Keratinocyte (primary cell): ENCODE measurements at regions not wholly inside any gene's neighbourhood (a gene's known extent, or its start where the extent isn't known, plus 50 kb on each side); places are given as distances from the start of the nearest gene placed in this dataset.

Experiments used
- DNase-seq: peaks from one replicate; pipeline ENCODE4 v3.0.0-alpha.2; 2011; ENCODE audit warnings: low read depth, missing footprints, low spot score
- FAIRE-seq: peaks from 2 replicates; lab custom pipeline; 2011; peaks lifted over from hg19 to GRCh38; lab: Jason Lieb, UNC
- H2AFZ ChIP-seq: 2 replicates; pipeline ENCODE4 v1.6.0; 2012; ENCODE audit warnings: low read length, control low read depth, inconsistent platforms; ENCODE audit not compliant: control insufficient read depth
- H3K27ac ChIP-seq: 2 replicates; pipeline ENCODE4 v1.5.1; 2011; ENCODE audit warnings: low read length; ENCODE audit not compliant: control insufficient read depth, insufficient read depth
- H3K27me3 ChIP-seq: 3 replicates; pipeline ENCODE4 v1.6.0; 2011; ENCODE audit warnings: low read length; ENCODE audit not compliant: control insufficient read depth, insufficient read depth; ENCODE audit errors: extremely low read depth
- H3K36me3 ChIP-seq, 2 experiments: 2 replicates in 1 of 2; 3 replicates in 1 of 2; pipeline ENCODE4 v1.5.1; 2011; ENCODE audit warnings: low read length in 2 of 2, mild to moderate bottlenecking in 1 of 2; ENCODE audit not compliant: control insufficient read depth in 2 of 2, insufficient read depth in 2 of 2; ENCODE audit errors: extremely low read depth in 1 of 2
- H3K4me1 ChIP-seq: 3 replicates; pipeline ENCODE4 v1.5.1; 2011; ENCODE audit warnings: low read length; ENCODE audit not compliant: control insufficient read depth, insufficient read depth; ENCODE audit errors: extremely low read depth
- H3K4me2 ChIP-seq: 3 replicates; pipeline ENCODE4 v1.6.0; 2011; ENCODE audit warnings: low read depth, low read length; ENCODE audit not compliant: control insufficient read depth, insufficient read depth; ENCODE audit errors: extremely low read depth
- H3K4me3 ChIP-seq, 3 experiments: fragments of 200-600 bp in 1 of 3; sonication (generic) in 1 of 3; 2 replicates in 2 of 3; 3 replicates in 1 of 3; pipeline ENCODE4 v1.5.1; 2011 to 2016; ENCODE audit warnings: low read length in 3 of 3, mild to moderate bottlenecking in 3 of 3, control low read depth in 2 of 3, inconsistent platforms in 1 of 3, low read depth in 1 of 3, mixed read lengths in 1 of 3, mixed run types in 1 of 3, moderate library complexity in 1 of 3; ENCODE audit not compliant: control insufficient read depth in 2 of 3, insufficient read depth in 2 of 3; ENCODE audit errors: extremely low read depth in 1 of 3
- H3K79me2 ChIP-seq: 2 replicates; pipeline ENCODE4 v1.6.0; 2012; ENCODE audit warnings: low read length; ENCODE audit not compliant: control insufficient read depth, insufficient read depth
- H3K9ac ChIP-seq: 3 replicates; pipeline ENCODE4 v1.6.0; 2011; ENCODE audit warnings: low read length; ENCODE audit not compliant: control insufficient read depth, insufficient read depth; ENCODE audit errors: extremely low read depth
- H3K9me1 ChIP-seq: 3 replicates; pipeline ENCODE4 v1.6.0; 2011; ENCODE audit warnings: low read length; ENCODE audit not compliant: control insufficient read depth, insufficient read depth; ENCODE audit errors: extremely low read depth
- H3K9me3 ChIP-seq: 2 replicates; pipeline ENCODE4 v1.5.1; 2012; ENCODE audit warnings: low read depth, low read length; ENCODE audit not compliant: control insufficient read depth
- H4K20me1 ChIP-seq: 3 replicates; pipeline ENCODE4 v1.6.0; 2011; ENCODE audit warnings: low read length; ENCODE audit not compliant: control insufficient read depth, insufficient read depth; ENCODE audit errors: extremely low read depth
- EZH2 ChIP-seq: IDR thresholded peaks from one replicate; pipeline ENCODE4 v1.6.1; 2012; ENCODE audit warnings: inconsistent platforms, mild to moderate bottlenecking, low read length, moderate library complexity
- dilution Hi-C: fragments of 300-500 bp; cut with MboI; formaldehyde crosslinking; loops from one replicate; pipeline ENCODE4 v1.7.0; 2020; ENCODE audit warnings: low sequenced_read_pairs; ENCODE audit not compliant: extremely low pct_ligation_motif_present
- TF ChIP-seq, protein P1 (sequence below), 3 experiments: IDR thresholded peaks in 1 of 3; conservative IDR thresholded peaks in 1 of 3; optimal IDR thresholded peaks in 1 of 3; 2 replicates in 2 of 3; 3 replicates in 1 of 3; pipeline versions ENCODE3 to v1.5.1; 2011; ENCODE audit warnings: low read length in 3 of 3, mild to moderate bottlenecking in 3 of 3, moderate library complexity in 2 of 3, control low read depth in 1 of 3, inconsistent platforms in 1 of 3; ENCODE audit not compliant: insufficient read depth in 2 of 3; ENCODE audit errors: extremely low read depth in 1 of 3

DNA sequence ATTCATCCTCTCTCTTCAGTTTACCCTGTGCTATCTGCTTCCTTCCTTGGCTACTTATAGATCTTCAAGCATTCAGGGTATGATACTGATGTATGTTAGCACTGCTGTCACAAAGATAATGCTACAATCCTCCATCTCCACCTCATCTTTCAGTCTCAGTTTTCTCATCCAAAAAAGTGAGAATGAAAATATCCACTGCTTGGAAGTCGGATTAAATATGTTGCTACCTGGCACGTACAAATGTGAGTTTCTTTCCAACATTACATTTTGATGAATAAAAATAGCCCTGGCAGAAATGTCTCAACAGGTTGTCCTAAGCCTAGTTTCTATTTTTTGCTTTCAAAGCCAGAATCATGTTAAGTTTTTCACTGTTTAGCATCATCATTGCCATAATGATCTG lies 149.9 kb downstream of the PTPN11 start:
- H3K9me3 ChIP-seq = no peaks in the 10 kb centered on the region
- dilution Hi-C loops = no loop called here
- FAIRE-seq (no peak), DNase-seq (no peak)
- H3K4me3 ChIP-seq = no peak overlapping the region
- TF ChIP-seq, protein P1, sequence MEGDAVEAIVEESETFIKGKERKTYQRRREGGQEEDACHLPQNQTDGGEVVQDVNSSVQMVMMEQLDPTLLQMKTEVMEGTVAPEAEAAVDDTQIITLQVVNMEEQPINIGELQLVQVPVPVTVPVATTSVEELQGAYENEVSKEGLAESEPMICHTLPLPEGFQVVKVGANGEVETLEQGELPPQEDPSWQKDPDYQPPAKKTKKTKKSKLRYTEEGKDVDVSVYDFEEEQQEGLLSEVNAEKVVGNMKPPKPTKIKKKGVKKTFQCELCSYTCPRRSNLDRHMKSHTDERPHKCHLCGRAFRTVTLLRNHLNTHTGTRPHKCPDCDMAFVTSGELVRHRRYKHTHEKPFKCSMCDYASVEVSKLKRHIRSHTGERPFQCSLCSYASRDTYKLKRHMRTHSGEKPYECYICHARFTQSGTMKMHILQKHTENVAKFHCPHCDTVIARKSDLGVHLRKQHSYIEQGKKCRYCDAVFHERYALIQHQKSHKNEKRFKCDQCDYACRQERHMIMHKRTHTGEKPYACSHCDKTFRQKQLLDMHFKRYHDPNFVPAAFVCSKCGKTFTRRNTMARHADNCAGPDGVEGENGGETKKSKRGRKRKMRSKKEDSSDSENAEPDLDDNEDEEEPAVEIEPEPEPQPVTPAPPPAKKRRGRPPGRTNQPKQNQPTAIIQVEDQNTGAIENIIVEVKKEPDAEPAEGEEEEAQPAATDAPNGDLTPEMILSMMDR (optimal IDR thresholded peaks at IDR 0.05 in 1 of 3, IDR thresholded peaks at IDR 0.05 in 1 of 3, conservative IDR thresholded peaks at IDR 0.05 in 1 of 3; ENCODE audit: extremely low read depth in 1 of 3, insufficient read depth in 2 of 3, low read length in 3 of 3) = no peak
- TF ChIP-seq EZH2 = no peak
- H3K79me2 ChIP-seq = no peaks in the 10 kb centered on the region
- H3K36me3 ChIP-seq = no peaks in the 10 kb centered on the region
- H3K4me2 ChIP-seq = no peak overlapping the region
- H4K20me1 ChIP-seq = no peaks in the 10 kb centered on the region
- no peaks in the 10 kb centered on the region for H3K4me1 ChIP-seq
- H3K27ac ChIP-seq = no peak overlapping the region
- no peak overlapping the region for H2AFZ ChIP-seq
- no peaks in the 10 kb centered on the region for H3K9me1 ChIP-seq
- no peaks in the 10 kb centered on the region for H3K27me3 ChIP-seq
- no peak overlapping the region for H3K9ac ChIP-seq

- Histone ChIP-seq H3K4me3 (no peak overlapping the region), H3K27me3 (no peaks in the 10 kb centered on the region)
- TF ChIP-seq, protein P1 (optimal IDR thresholded peaks at IDR 0.05 in 1 of 3, IDR thresholded peaks at IDR 0.05 in 1 of 3, conservative IDR thresholded peaks at IDR 0.05 in 1 of 3; ENCODE audit: extremely low read depth in 1 of 3, insufficient read depth in 2 of 3, low read length in 3 of 3) = no peak
- no peak for TF ChIP-seq EZH2
Observed at GRCh38 chr12:112570096-112570495, 151.3 kb downstream of the PTPN11 start.

More at GRCh38 chr12:112570096-112570495, 151.3 kb downstream of the PTPN11 start:
- H3K27ac ChIP-seq = no peak overlapping the region
- no peaks in the 10 kb centered on the region for H3K4me1 ChIP-seq
- FAIRE-seq (no peak), DNase-seq (no peak)
- H3K36me3 ChIP-seq = no peaks in the 10 kb centered on the region
- no peaks in the 10 kb centered on the region for H3K9me1 ChIP-seq
- H2AFZ ChIP-seq = no peak overlapping the region
- no peaks in the 10 kb centered on the region for H4K20me1 ChIP-seq
- dilution Hi-C loops = no loop called here
- no peak overlapping the region for H3K4me2 ChIP-seq
- no peaks in the 10 kb centered on the region for H3K9me3 ChIP-seq
- no peak overlapping the region for H3K9ac ChIP-seq
- H3K79me2 ChIP-seq = no peaks in the 10 kb centered on the region
